ENCODE measurements at regions not wholly inside any gene's neighbourhood (a gene's known extent, or its start where the extent isn't known, plus 50 kb on each side); places are given as distances from the start of the nearest gene placed in this dataset.

- TF ChIP-seq CTCF (IDR thresholded peaks at IDR 0.05; ENCODE audit: low read depth, low read length), result no peak
- no peaks in the 10 kb centered on the region for H3K27me3 ChIP-seq
- DNase-seq (ENCODE audit: low read depth in 1 of 2, low spot score in 1 of 2), result no peak
- no peaks in the 10 kb centered on the region for H3K9me3 ChIP-seq (ENCODE audit: low read depth)
- no peak overlapping the region for H3K4me3 ChIP-seq
- no peak overlapping the region for H3K27ac ChIP-seq
- no peaks in the 10 kb centered on the region for H3K36me3 ChIP-seq
- H3K4me1 ChIP-seq (ENCODE audit: low read depth), result no peaks in the 10 kb centered on the region
These were observed 275.8 kb upstream of the NR3C2 start for GRCh38 chr4:148717988-148718387.

GRCh38 chr4:148716431-148717052 lies 274.3 kb upstream of the NR3C2 start:
- TF ChIP-seq CTCF (IDR thresholded peaks at IDR 0.05; ENCODE audit: low read depth, low read length), result no peak
- Histone ChIP-seq H3K36me3 (no peaks in the 10 kb centered on the region), H3K4me1 (ENCODE audit: low read depth) (no peaks in the 10 kb centered on the region), H3K9me3 (ENCODE audit: low read depth) (no peaks in the 10 kb centered on the region), H3K27me3 (no peaks in the 10 kb centered on the region), H3K27ac (no peak overlapping the region), H3K4me3 (no peak overlapping the region)
- no peak for DNase-seq (ENCODE audit: low read depth in 1 of 2, low spot score in 1 of 2)

- H3K9me3 ChIP-seq (ENCODE audit: low read depth), result no peaks in the 10 kb centered on the region
- no peak overlapping the region for H3K27ac ChIP-seq
- TF ChIP-seq CTCF (IDR thresholded peaks at IDR 0.05; ENCODE audit: low read depth, low read length), result no peak
- no peak for DNase-seq (ENCODE audit: low read depth in 1 of 2, low spot score in 1 of 2)
- no peak overlapping the region for H3K4me3 ChIP-seq
- H3K27me3 ChIP-seq, result no peaks in the 10 kb centered on the region
- H3K4me1 ChIP-seq (ENCODE audit: low read depth), result no peaks in the 10 kb centered on the region
- no peaks in the 10 kb centered on the region for H3K36me3 ChIP-seq
These were observed 262.1 kb upstream of the NR3C2 start for GRCh38 chr4:148704291-148704690.

- Histone ChIP-seq H3K36me3 (no peaks in the 10 kb centered on the region), H3K9me3 (ENCODE audit: low read depth) (no peaks in the 10 kb centered on the region), H3K4me1 (ENCODE audit: low read depth) (no peaks in the 10 kb centered on the region), H3K27ac (no peak overlapping the region), H3K4me3 (no peak overlapping the region), H3K27me3 (no peaks in the 10 kb centered on the region)
- DNase-seq (ENCODE audit: low read depth in 1 of 2, low spot score in 1 of 2), result no peak
- TF ChIP-seq CTCF (IDR thresholded peaks at IDR 0.05; ENCODE audit: low read depth, low read length), result no peak
These were observed 252.5 kb upstream of the NR3C2 start for GRCh38 chr4:148694702-148695101.

GRCh38 chr4:148693913-148694649 lies 251.9 kb upstream of the NR3C2 start:
- no peak for DNase-seq (ENCODE audit: low read depth in 1 of 2, low spot score in 1 of 2)
- no peaks in the 10 kb centered on the region for H3K9me3 ChIP-seq (ENCODE audit: low read depth)
- H3K36me3 ChIP-seq, result no peaks in the 10 kb centered on the region
- H3K27ac ChIP-seq, result no peak overlapping the region
- no peak overlapping the region for H3K4me3 ChIP-seq
- H3K27me3 ChIP-seq, result no peaks in the 10 kb centered on the region
- H3K4me1 ChIP-seq (ENCODE audit: low read depth), result no peaks in the 10 kb centered on the region
- TF ChIP-seq CTCF (IDR thresholded peaks at IDR 0.05; ENCODE audit: low read depth, low read length), result no peak
